Liver (tissue), 8 donors: ENCODE measurements at regions not wholly inside any gene's neighbourhood (a gene's known extent, or its start where the extent isn't known, plus 50 kb on each side); places are given as distances from the start of the nearest gene placed in this dataset.

Source experiments
- DNase-seq: peaks from one replicate; pipeline ENCODE4 v3.0.0-alpha.2; 2017; ENCODE audit warnings: low spot score
- H3K27ac ChIP-seq, 2 donors: one replicate each; pipeline ENCODE4 v1.7.0; 2013; ENCODE audit warnings: inconsistent platforms in 2 of 2, low read length in 2 of 2, control low read depth in 1 of 2, low read depth in 1 of 2, mild to moderate bottlenecking in 1 of 2
- H3K27me3 ChIP-seq, 4 donors: one replicate each; pipeline versions ENCODE4 v1.6.1 to v1.7.0; 2013; ENCODE audit warnings: low read length in 3 of 4, inconsistent platforms in 1 of 4, mild to moderate bottlenecking in 1 of 4, moderate library complexity in 1 of 4; ENCODE audit not compliant: control insufficient read depth in 4 of 4, insufficient read depth in 4 of 4
- H3K36me3 ChIP-seq, 4 donors: one replicate each; pipeline versions ENCODE4 v1.6.1 to v1.7.0; 2013; ENCODE audit warnings: low read length in 3 of 4, mild to moderate bottlenecking in 3 of 4, low read depth in 1 of 4, moderate library complexity in 1 of 4; ENCODE audit not compliant: control insufficient read depth in 4 of 4, insufficient read depth in 3 of 4
- H3K4me1 ChIP-seq, 4 donors: one replicate each; pipeline versions ENCODE4 v1.6.1 to v1.7.0; 2013; ENCODE audit warnings: low read length in 3 of 4, mild to moderate bottlenecking in 3 of 4, moderate library complexity in 1 of 4; ENCODE audit not compliant: control insufficient read depth in 4 of 4, insufficient read depth in 4 of 4
- H3K4me3 ChIP-seq, 3 donors: one replicate each; pipeline versions ENCODE4 v1.6.1 to v1.7.0; 2013; ENCODE audit warnings: low read length in 3 of 3, control low read depth in 1 of 3, low read depth in 1 of 3, mild to moderate bottlenecking in 1 of 3
- H3K9ac ChIP-seq, 2 donors: one replicate each; pipeline ENCODE4 v1.7.0; 2013; ENCODE audit warnings: low read length in 2 of 2, mild to moderate bottlenecking in 2 of 2, moderate library complexity in 2 of 2, control low read depth in 1 of 2, low read depth in 1 of 2
- H3K9me3 ChIP-seq, 4 donors: one replicate each; pipeline versions ENCODE4 v1.6.1 to v1.7.0; 2013; ENCODE audit warnings: low read length in 3 of 4; ENCODE audit not compliant: control insufficient read depth in 4 of 4
- EGR1 ChIP-seq, 2 donors: IDR thresholded peaks; 2 replicates each; pipeline ENCODE4 v1.6.1; 2016 to 2018; ENCODE audit warnings: antibody characterized with exemption in 2 of 2, low read depth in 2 of 2
- FOXA1 ChIP-seq: IDR thresholded peaks from 2 replicates; pipeline ENCODE4 v1.6.1; 2016; ENCODE audit warnings: antibody characterized with exemption
- FOXA2 ChIP-seq: IDR thresholded peaks from 2 replicates; pipeline ENCODE4 v1.6.1; 2016; ENCODE audit warnings: antibody characterized with exemption
- GABPA ChIP-seq, 2 donors: IDR thresholded peaks in 1 of 2; conservative IDR thresholded peaks in 1 of 2; 2 replicates each; pipeline ENCODE4 v1.6.1; 2016; ENCODE audit warnings: antibody characterized with exemption in 2 of 2, mild to moderate bottlenecking in 1 of 2, moderate library complexity in 1 of 2
- HNF4A ChIP-seq, 2 donors: conservative IDR thresholded peaks; 2 replicates each; pipeline ENCODE4 v1.6.1; 2016; ENCODE audit warnings: antibody characterized with exemption in 2 of 2, mild to moderate bottlenecking in 2 of 2
- HNF4G ChIP-seq: IDR thresholded peaks from 2 replicates; pipeline ENCODE4 v1.6.1; 2016; ENCODE audit warnings: antibody characterized with exemption
- JUND ChIP-seq, 2 donors: IDR thresholded peaks; 2 replicates each; pipeline ENCODE4 v1.6.1; 2016; ENCODE audit warnings: antibody characterized with exemption in 2 of 2
- NR2F2 ChIP-seq: IDR thresholded peaks from 2 replicates; pipeline ENCODE4 v1.6.1; 2016; ENCODE audit warnings: antibody characterized with exemption
- RAD21 ChIP-seq, 2 donors: IDR thresholded peaks; 2 replicates each; pipeline ENCODE4 v1.6.1; 2016; ENCODE audit warnings: antibody characterized with exemption in 2 of 2, mild to moderate bottlenecking in 2 of 2
- RXRA ChIP-seq, 2 donors: IDR thresholded peaks; 2 replicates each; pipeline ENCODE4 v1.6.1; 2017 to 2018; ENCODE audit warnings: antibody characterized with exemption in 2 of 2, mild to moderate bottlenecking in 1 of 2
- SP1 ChIP-seq: IDR thresholded peaks from 2 replicates; pipeline ENCODE4 v1.6.1; 2018; ENCODE audit warnings: antibody characterized with exemption, mild to moderate bottlenecking
- TAF1 ChIP-seq: conservative IDR thresholded peaks from 2 replicates; pipeline ENCODE4 v1.6.1; 2016; ENCODE audit warnings: antibody characterized with exemption, mild to moderate bottlenecking
- YY1 ChIP-seq: IDR thresholded peaks from 2 replicates; pipeline ENCODE4 v1.6.1; 2016; ENCODE audit warnings: antibody characterized with exemption, mild to moderate bottlenecking
- WGBS: extraction: QIAGEN DNeasy Blood & Tissue Kit; methylation state at CpG from one replicate; pipeline ENCODE4 v1.1.7; 2013; 5-methylcytosine and 5-hydroxymethylcytosine counted together
- TF ChIP-seq, protein P1 (sequence below): IDR thresholded peaks from 2 replicates; pipeline ENCODE4 v1.6.1; 2016; ENCODE audit warnings: antibody characterized with exemption, mild to moderate bottlenecking
- TF ChIP-seq, protein P2 (sequence below): IDR thresholded peaks from 2 replicates; pipeline ENCODE4 v1.6.1; 2016; ENCODE audit warnings: antibody characterized with exemption
- TF ChIP-seq, protein P3 (sequence below): IDR thresholded peaks from 2 replicates; pipeline ENCODE4 v1.6.1; 2016; ENCODE audit warnings: antibody characterized with exemption
- TF ChIP-seq, protein P4 (sequence below): fragments of 150-350 bp; IDR thresholded peaks from 2 replicates; pipeline ENCODE4 v1.5.1; 2017; ENCODE audit warnings: improper control_type of control experiment, low read depth, low read length; ENCODE audit not compliant: missing input control
- TF ChIP-seq, protein P5 (sequence below): IDR thresholded peaks from 2 replicates; pipeline ENCODE4 v1.6.1; 2016; ENCODE audit warnings: antibody characterized with exemption
- donor health status: healthy.
- donor health status: healthy.
- donor health status: healthy.
- donor health status: healthy.
- donor health status: healthy.

DNA sequence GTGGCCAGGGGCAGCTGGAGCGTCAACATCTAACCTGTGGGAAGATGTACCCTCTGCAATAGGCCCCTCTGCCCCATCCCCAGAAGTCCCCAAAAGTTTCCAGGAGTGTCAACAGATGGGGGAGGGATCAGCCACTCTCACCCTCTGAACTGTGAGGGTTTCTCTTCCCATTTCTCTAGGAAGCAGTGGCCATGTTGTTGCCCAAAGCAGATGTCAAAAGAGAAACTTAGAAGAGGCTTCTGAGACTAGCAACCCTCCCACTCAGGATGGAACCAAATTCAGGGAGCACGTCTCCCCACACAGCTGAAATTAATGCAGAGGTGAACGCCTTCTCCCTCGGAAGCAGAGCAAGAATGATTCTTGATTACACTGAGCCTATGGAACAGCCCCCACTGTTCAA lies 70.3 kb downstream of the ARL4C start:
- H3K27me3 ChIP-seq, result no peaks in the 10 kb centered on the region
- peak overlapping the region in 1 of 2 donors; percentile 61 for H3K27ac ChIP-seq
- TF ChIP-seq HNF4G (no peak), SP1 (no peak), FOXA1 (no peak)
- TF ChIP-seq, protein P1, sequence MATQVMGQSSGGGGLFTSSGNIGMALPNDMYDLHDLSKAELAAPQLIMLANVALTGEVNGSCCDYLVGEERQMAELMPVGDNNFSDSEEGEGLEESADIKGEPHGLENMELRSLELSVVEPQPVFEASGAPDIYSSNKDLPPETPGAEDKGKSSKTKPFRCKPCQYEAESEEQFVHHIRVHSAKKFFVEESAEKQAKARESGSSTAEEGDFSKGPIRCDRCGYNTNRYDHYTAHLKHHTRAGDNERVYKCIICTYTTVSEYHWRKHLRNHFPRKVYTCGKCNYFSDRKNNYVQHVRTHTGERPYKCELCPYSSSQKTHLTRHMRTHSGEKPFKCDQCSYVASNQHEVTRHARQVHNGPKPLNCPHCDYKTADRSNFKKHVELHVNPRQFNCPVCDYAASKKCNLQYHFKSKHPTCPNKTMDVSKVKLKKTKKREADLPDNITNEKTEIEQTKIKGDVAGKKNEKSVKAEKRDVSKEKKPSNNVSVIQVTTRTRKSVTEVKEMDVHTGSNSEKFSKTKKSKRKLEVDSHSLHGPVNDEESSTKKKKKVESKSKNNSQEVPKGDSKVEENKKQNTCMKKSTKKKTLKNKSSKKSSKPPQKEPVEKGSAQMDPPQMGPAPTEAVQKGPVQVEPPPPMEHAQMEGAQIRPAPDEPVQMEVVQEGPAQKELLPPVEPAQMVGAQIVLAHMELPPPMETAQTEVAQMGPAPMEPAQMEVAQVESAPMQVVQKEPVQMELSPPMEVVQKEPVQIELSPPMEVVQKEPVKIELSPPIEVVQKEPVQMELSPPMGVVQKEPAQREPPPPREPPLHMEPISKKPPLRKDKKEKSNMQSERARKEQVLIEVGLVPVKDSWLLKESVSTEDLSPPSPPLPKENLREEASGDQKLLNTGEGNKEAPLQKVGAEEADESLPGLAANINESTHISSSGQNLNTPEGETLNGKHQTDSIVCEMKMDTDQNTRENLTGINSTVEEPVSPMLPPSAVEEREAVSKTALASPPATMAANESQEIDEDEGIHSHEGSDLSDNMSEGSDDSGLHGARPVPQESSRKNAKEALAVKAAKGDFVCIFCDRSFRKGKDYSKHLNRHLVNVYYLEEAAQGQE, result no peak
- H3K4me1 ChIP-seq, result no peaks in the 10 kb centered on the region
- H3K4me3 ChIP-seq, result no peak overlapping the region
- no peaks in the 10 kb centered on the region for H3K36me3 ChIP-seq
- 83% methylated on average over 4 of the region's 4 CpGs for WGBS
- H3K9ac ChIP-seq, result no peak overlapping the region
- H3K9me3 ChIP-seq, result no peaks in the 10 kb centered on the region
- no peak for DNase-seq

DNA sequence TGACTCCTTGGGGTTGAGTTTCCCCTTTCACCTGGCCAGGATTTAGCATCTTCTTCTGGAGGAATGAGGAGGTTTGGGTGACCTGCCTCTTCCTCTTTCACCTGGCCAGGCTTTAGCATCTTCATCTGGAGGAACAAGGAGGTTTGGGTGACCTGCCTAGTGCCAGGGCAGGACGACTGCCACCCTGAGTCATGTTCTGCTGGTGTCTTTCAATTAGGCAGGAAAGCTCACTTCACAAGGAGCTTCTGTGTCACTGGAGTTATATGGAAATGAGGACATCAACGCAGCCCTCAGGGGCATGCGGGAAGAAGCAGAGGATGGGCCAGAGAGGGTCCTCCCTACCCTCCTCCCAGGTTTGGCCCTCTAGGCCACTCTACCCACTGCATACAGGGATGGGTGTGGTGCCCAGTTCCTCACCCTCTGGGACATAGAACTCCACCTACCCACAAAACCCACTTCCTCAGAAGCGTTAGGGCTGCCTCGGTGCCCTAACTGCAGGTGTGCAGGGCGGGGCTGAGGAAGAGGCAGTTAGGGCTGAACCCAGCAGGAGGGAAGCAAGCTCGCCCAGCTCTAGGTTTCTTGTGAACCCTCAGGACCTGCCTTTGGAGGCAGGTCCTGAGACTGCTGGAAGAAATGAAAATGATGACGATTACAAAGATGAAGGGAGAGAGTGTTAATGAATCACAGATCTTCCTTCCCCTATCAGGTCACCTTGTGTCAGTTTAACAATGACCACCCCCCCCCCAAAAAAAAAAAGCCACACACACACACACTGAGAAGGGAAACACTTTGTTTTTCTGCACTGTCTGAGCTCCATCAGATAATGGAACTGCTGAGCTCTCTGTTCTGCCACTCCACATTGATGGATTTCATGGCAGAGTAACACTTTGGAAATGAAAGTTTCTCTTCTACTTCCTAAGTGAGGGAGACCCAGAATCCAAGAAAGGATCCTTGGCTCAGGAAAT lies 71.0 kb downstream of the ARL4C start:
- Histone ChIP-seq H3K9ac (peak overlapping the region in 1 of 2 donors; percentile 22), H3K9me3 (no peaks in the 10 kb centered on the region), H3K4me3 (no peak overlapping the region), H3K27ac (peak overlapping the region in 1 of 2 donors; percentile 21), H3K36me3 (no peaks in the 10 kb centered on the region), H3K27me3 (no peaks in the 10 kb centered on the region), H3K4me1 (no peaks in the 10 kb centered on the region)
- TF ChIP-seq JUND (IDR thresholded peaks at IDR 0.05) (no peak), HNF4G (no peak), EGR1 (IDR thresholded peaks at IDR 0.05; ENCODE audit: low read depth in 2 of 2) (no peak), TAF1 (no peak), GABPA (IDR thresholded peaks at IDR 0.05 in 1 of 2, conservative IDR thresholded peaks at IDR 0.05 in 1 of 2) (no peak), RXRA (IDR thresholded peaks at IDR 0.05) (no peak), NR2F2 (no peak), FOXA2 (no peak), RAD21 (IDR thresholded peaks at IDR 0.05) (no peak), FOXA1 (no peak), SP1 (no peak), HNF4A (conservative IDR thresholded peaks at IDR 0.05) (no peak), YY1 (no peak)
- TF ChIP-seq, protein P2, sequence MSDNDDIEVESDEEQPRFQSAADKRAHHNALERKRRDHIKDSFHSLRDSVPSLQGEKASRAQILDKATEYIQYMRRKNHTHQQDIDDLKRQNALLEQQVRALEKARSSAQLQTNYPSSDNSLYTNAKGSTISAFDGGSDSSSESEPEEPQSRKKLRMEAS, result no peak
- TF ChIP-seq, protein P3, sequence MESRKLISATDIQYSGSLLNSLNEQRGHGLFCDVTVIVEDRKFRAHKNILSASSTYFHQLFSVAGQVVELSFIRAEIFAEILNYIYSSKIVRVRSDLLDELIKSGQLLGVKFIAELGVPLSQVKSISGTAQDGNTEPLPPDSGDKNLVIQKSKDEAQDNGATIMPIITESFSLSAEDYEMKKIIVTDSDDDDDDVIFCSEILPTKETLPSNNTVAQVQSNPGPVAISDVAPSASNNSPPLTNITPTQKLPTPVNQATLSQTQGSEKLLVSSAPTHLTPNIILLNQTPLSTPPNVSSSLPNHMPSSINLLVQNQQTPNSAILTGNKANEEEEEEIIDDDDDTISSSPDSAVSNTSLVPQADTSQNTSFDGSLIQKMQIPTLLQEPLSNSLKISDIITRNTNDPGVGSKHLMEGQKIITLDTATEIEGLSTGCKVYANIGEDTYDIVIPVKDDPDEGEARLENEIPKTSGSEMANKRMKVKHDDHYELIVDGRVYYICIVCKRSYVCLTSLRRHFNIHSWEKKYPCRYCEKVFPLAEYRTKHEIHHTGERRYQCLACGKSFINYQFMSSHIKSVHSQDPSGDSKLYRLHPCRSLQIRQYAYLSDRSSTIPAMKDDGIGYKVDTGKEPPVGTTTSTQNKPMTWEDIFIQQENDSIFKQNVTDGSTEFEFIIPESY, result no peak
- TF ChIP-seq, protein P1, result no peak
- TF ChIP-seq, protein P4, sequence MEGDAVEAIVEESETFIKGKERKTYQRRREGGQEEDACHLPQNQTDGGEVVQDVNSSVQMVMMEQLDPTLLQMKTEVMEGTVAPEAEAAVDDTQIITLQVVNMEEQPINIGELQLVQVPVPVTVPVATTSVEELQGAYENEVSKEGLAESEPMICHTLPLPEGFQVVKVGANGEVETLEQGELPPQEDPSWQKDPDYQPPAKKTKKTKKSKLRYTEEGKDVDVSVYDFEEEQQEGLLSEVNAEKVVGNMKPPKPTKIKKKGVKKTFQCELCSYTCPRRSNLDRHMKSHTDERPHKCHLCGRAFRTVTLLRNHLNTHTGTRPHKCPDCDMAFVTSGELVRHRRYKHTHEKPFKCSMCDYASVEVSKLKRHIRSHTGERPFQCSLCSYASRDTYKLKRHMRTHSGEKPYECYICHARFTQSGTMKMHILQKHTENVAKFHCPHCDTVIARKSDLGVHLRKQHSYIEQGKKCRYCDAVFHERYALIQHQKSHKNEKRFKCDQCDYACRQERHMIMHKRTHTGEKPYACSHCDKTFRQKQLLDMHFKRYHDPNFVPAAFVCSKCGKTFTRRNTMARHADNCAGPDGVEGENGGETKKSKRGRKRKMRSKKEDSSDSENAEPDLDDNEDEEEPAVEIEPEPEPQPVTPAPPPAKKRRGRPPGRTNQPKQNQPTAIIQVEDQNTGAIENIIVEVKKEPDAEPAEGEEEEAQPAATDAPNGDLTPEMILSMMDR, result no peak
- TF ChIP-seq, protein P5, sequence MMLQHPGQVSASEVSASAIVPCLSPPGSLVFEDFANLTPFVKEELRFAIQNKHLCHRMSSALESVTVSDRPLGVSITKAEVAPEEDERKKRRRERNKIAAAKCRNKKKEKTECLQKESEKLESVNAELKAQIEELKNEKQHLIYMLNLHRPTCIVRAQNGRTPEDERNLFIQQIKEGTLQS, result no peak
- WGBS, result 62% methylated on average over 8 of the region's 8 CpGs
- no peak for DNase-seq
